Caco-2 (cell line): ENCODE measurements at regions not wholly inside any gene's neighbourhood (a gene's known extent, or its start where the extent isn't known, plus 50 kb on each side); places are given as distances from the start of the nearest gene placed in this dataset.

Source experiments
- BruUV-seq: library from RNA; stranded (reverse); fragments of 400-500 nt; replicated peaks from 2 replicates; lab custom pipeline; 2021; lab: Mats Ljungman, UMichigan
- CTCF ChIA-PET: fragments of 300-600 bp; sonication (Branson Sonifier 250); formaldehyde crosslinking; loops from one replicate; lab custom pipeline; 2022; ENCODE audit warnings: antibody characterized with exemption; lab: Charles Lee
- POLR2A ChIA-PET: fragments of 300-600 bp; sonication (Branson Sonifier 250); formaldehyde crosslinking; loops from one replicate; lab custom pipeline; 2022; ENCODE audit warnings: antibody characterized with exemption; lab: Charles Lee
- DNase-seq, 2 experiments: peaks; one replicate each; pipeline versions ENCODE4 v3.0.0 to v3.0.0-alpha.2; 2020 to 2022
- H3K27me3 ChIP-seq: replicated peaks from 2 replicates; pipeline ENCODE4 v1.6.0; 2011; ENCODE audit warnings: low read length; ENCODE audit not compliant: control insufficient read depth, insufficient read depth
- H3K36me3 ChIP-seq: 2 replicates; pipeline ENCODE4 v1.5.1; 2011; ENCODE audit warnings: low read length; ENCODE audit not compliant: control insufficient read depth, insufficient read depth
- H3K4me1 ChIP-seq: fragments of 250-450 bp; sonication (Bioruptor Pico); 2 replicates; pipeline ENCODE4 v1.5.1; 2020; ENCODE audit warnings: mild to moderate bottlenecking
- H3K4me3 ChIP-seq: 2 replicates; pipeline ENCODE4 v1.5.1; 2011; ENCODE audit warnings: low read depth, mild to moderate bottlenecking, control low read depth, low read length
- H3K9me3 ChIP-seq: fragments of 250-450 bp; sonication (Bioruptor Pico); 2 replicates; pipeline ENCODE4 v1.5.1; 2020; ENCODE audit warnings: mild to moderate bottlenecking, moderate library complexity
- H3K27ac Mint-ChIP-seq: one replicate; pipeline ENCODE4 v1.8.0; 2022; ENCODE audit warnings: mixed read lengths; ENCODE audit not compliant: unreplicated experiment
- H3K27me3 Mint-ChIP-seq: one replicate; pipeline ENCODE4 v1.8.0; 2022; ENCODE audit warnings: mixed read lengths; ENCODE audit not compliant: insufficient read depth, unreplicated experiment
- H3K36me3 Mint-ChIP-seq: one replicate; pipeline ENCODE4 v1.8.0; 2022; ENCODE audit warnings: mild to moderate bottlenecking, mixed read lengths; ENCODE audit not compliant: insufficient read depth, unreplicated experiment
- H3K4me1 Mint-ChIP-seq: one replicate; pipeline ENCODE4 v1.8.0; 2022; ENCODE audit warnings: low read depth, mixed read lengths; ENCODE audit not compliant: unreplicated experiment
- H3K4me3 Mint-ChIP-seq: one replicate; pipeline ENCODE4 v1.8.0; 2022; ENCODE audit warnings: mild to moderate bottlenecking, moderate library complexity, mixed read lengths; ENCODE audit not compliant: unreplicated experiment
- H3K9me3 Mint-ChIP-seq: one replicate; pipeline ENCODE4 v1.8.0; 2022; ENCODE audit warnings: mixed read lengths; ENCODE audit not compliant: unreplicated experiment
- CTCF ChIP-seq, 2 experiments: fragments of 200-600 bp in 1 of 2; IDR thresholded peaks; 1 replicate in 1 of 2; 2 replicates in 1 of 2; pipeline versions ENCODE4 v1.5.1 to v1.8.0; 2011 to 2022; ENCODE audit warnings: antibody characterized with exemption in 1 of 2, control low read depth in 1 of 2, inconsistent platforms in 1 of 2, low read depth in 1 of 2, low read length in 1 of 2, mild to moderate bottlenecking in 1 of 2, moderate library complexity in 1 of 2; ENCODE audit not compliant: insufficient read depth in 1 of 2, severe bottlenecking in 1 of 2, unreplicated experiment in 1 of 2
- intact Hi-C: fragments of 100-400 bp; cut with micrococcal nuclease; formaldehyde crosslinking; loops from one replicate; pipeline ENCODE4 v1.10.0; 2022; ENCODE audit not compliant: unreplicated experiment

GRCh38 chr2:182650704-182651103 is 65.4 kb upstream of the DNAJC10 start:
- intact Hi-C loops, result loop anchor here (1.0 kb wide), 3 partner anchors 14 to 464 kb away; no protein-coding TSS in a partner anchor
- no peaks in the 10 kb centered on the region for H3K9me3 Mint-ChIP-seq
- no peak overlapping the region for H3K4me3 ChIP-seq
- no peaks in the 10 kb centered on the region for H3K36me3 Mint-ChIP-seq
- peak in 1 of 2 experiments; percentile 25 for DNase-seq
- BruUV-seq, result no TSS peak
- ChIA-PET POLR2A (no interaction called here), CTCF (no interaction called here)
- no peaks in the 10 kb centered on the region for H3K9me3 ChIP-seq
- H3K27me3 Mint-ChIP-seq, result no peaks in the 10 kb centered on the region
- TF ChIP-seq CTCF (IDR thresholded peaks at IDR 0.05; ENCODE audit: insufficient read depth in 1 of 2, low read depth in 1 of 2, low read length in 1 of 2, severe bottlenecking in 1 of 2, unreplicated experiment in 1 of 2), result peak; percentile 18 to 47
- H3K4me3 Mint-ChIP-seq, result no peak overlapping the region
- H3K4me1 Mint-ChIP-seq, result no peaks in the 10 kb centered on the region
- no peaks in the 10 kb centered on the region for H3K4me1 ChIP-seq
- H3K27ac Mint-ChIP-seq, result no peak overlapping the region
- H3K27me3 ChIP-seq, result no peaks in the 10 kb centered on the region
- H3K36me3 ChIP-seq, result no peaks in the 10 kb centered on the region

- no peak for TF ChIP-seq CTCF (IDR thresholded peaks at IDR 0.05; ENCODE audit: insufficient read depth in 1 of 2, low read depth in 1 of 2, low read length in 1 of 2, severe bottlenecking in 1 of 2, unreplicated experiment in 1 of 2)
- no peaks in the 10 kb centered on the region for H3K36me3 Mint-ChIP-seq
- H3K27ac Mint-ChIP-seq, result no peak overlapping the region
- no TSS peak for BruUV-seq
- Histone ChIP-seq H3K4me1 (no peaks in the 10 kb centered on the region), H3K9me3 (no peaks in the 10 kb centered on the region), H3K36me3 (no peaks in the 10 kb centered on the region), H3K4me3 (no peak overlapping the region), H3K27me3 (no peaks in the 10 kb centered on the region)
- H3K27me3 Mint-ChIP-seq, result no peaks in the 10 kb centered on the region
- CTCF ChIA-PET, result interaction anchor here (0.7 kb wide), 1 partner anchor 467 kb away, joined by 3 read pairs; no protein-coding TSS in a partner anchor
- H3K4me3 Mint-ChIP-seq, result no peak overlapping the region
- H3K9me3 Mint-ChIP-seq, result no peaks in the 10 kb centered on the region
- intact Hi-C loops, result no loop called here
- no peak for DNase-seq
- H3K4me1 Mint-ChIP-seq, result no peaks in the 10 kb centered on the region
- POLR2A ChIA-PET, result no interaction called here
These were observed 63.7 kb upstream of the DNAJC10 start for GRCh38 chr2:182652326-182652725.

DNA sequence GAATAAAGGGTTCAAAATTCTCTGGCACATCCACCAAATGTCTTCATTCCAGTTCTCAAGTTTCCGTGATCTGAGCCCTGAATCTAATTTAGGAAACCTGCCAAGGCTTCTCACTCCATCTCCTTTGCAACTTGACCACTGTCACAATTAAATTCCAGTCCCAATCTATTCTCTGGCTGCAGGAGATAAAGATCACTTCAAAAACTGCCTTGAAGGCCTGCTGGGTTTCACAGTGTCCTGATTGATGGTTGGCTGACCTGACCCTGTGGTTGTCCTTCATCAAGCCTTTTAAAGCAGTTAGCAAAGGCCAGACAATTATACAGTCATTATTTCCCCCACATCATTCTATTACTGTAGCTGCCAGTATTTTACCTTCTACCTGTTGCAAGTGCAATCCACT is 60.3 kb upstream of the DNAJC10 start:
- no peak overlapping the region for H3K27ac Mint-ChIP-seq
- H3K36me3 ChIP-seq, result no peaks in the 10 kb centered on the region
- H3K4me1 Mint-ChIP-seq, result no peaks in the 10 kb centered on the region
- no peaks in the 10 kb centered on the region for H3K4me1 ChIP-seq
- TF ChIP-seq CTCF (IDR thresholded peaks at IDR 0.05; ENCODE audit: insufficient read depth in 1 of 2, low read depth in 1 of 2, low read length in 1 of 2, severe bottlenecking in 1 of 2, unreplicated experiment in 1 of 2), result no peak
- H3K4me3 ChIP-seq, result no peak overlapping the region
- no peaks in the 10 kb centered on the region for H3K27me3 ChIP-seq
- H3K4me3 Mint-ChIP-seq, result no peak overlapping the region
- no peak for DNase-seq
- no TSS peak for BruUV-seq
- H3K27me3 Mint-ChIP-seq, result peaks cover 3% of the 10 kb centered on the region
- H3K36me3 Mint-ChIP-seq, result no peaks in the 10 kb centered on the region
- ChIA-PET POLR2A (no interaction called here), CTCF (no interaction called here)
- no peaks in the 10 kb centered on the region for H3K9me3 ChIP-seq
- intact Hi-C loops, result no loop called here
- no peaks in the 10 kb centered on the region for H3K9me3 Mint-ChIP-seq
